B cell (primary cell): ENCODE measurements at regions not wholly inside any gene's neighbourhood (a gene's known extent, or its start where the extent isn't known, plus 50 kb on each side); places are given as distances from the start of the nearest gene placed in this dataset.

ENCODE experiments used
- ATAC-seq: fragments of 200-7000 bp; cut with Tn5 transposase; one replicate; pipeline ENCODE4 v1.10.0; 2021; ENCODE audit warnings: low read depth, mild to moderate bottlenecking, moderate number of reproducible peaks, moderate library complexity
- CTCF ChIA-PET: fragments of 350-600 bp; sonication (Branson Sonifier 250); formaldehyde crosslinking; loops from one replicate; lab custom pipeline; 2021; ENCODE audit warnings: antibody characterized with exemption, inconsistent platforms; lab: Charles Lee
- POLR2A ChIA-PET: fragments of 350-600 bp; sonication (Branson Sonifier 250); formaldehyde crosslinking; loops from one replicate; lab custom pipeline; 2021; ENCODE audit warnings: antibody characterized with exemption; lab: Charles Lee
- DNase-seq: peaks from one replicate; pipeline ENCODE4 v3.0.0; 2013
- H2AFZ ChIP-seq: 2 replicates; pipeline ENCODE4 v1.6.1; 2012; ENCODE audit warnings: mild to moderate bottlenecking, low read depth, low read length; ENCODE audit not compliant: insufficient read depth, poor library complexity, severe bottlenecking
- H3K27ac ChIP-seq, 2 donors: 1 replicate in 1 of 2; 2 replicates in 1 of 2; pipeline ENCODE4 v1.5.1; 2012 to 2013; ENCODE audit warnings: low read length in 2 of 2, mild to moderate bottlenecking in 2 of 2, moderate library complexity in 1 of 2
- H3K27me3 ChIP-seq, 4 experiments: fragments of 200-600 bp in 1 of 4; sonication (generic) in 1 of 4; replicated peaks in 1 of 4; 1 replicate in 2 of 4; 2 replicates in 2 of 4; pipeline versions ENCODE4 v1.6.1 to v1.7.0; 2013 to 2016; ENCODE audit warnings: low read length in 3 of 4, mild to moderate bottlenecking in 2 of 4, mixed read lengths in 1 of 4, moderate library complexity in 1 of 4; ENCODE audit not compliant: insufficient read depth in 4 of 4, control insufficient read depth in 3 of 4; ENCODE audit errors: control extremely low read depth in 1 of 4
- H3K36me3 ChIP-seq, 2 experiments: replicated peaks in 1 of 2; 1 replicate in 1 of 2; 2 replicates in 1 of 2; pipeline versions ENCODE4 v1.6.1 to v1.7.1; 2013; ENCODE audit warnings: low read length in 1 of 2; ENCODE audit not compliant: insufficient read depth in 2 of 2, control insufficient read depth in 1 of 2; ENCODE audit errors: control extremely low read depth in 1 of 2, extremely low read depth in 1 of 2
- H3K4me1 ChIP-seq, 2 donors: fragments of 200-600 bp in 1 of 2; sonication (generic) in 1 of 2; 1 replicate in 1 of 2; 2 replicates in 1 of 2; pipeline versions ENCODE4 v1.5.1 to v1.6.1; 2013 to 2017; ENCODE audit warnings: low read length in 2 of 2; ENCODE audit not compliant: control insufficient read depth in 2 of 2, insufficient read depth in 2 of 2
- H3K4me2 ChIP-seq: replicated peaks from 2 replicates; pipeline ENCODE3; 2012; ENCODE audit warnings: mild to moderate bottlenecking, low read depth, low read length; ENCODE audit not compliant: poor library complexity, severe bottlenecking
- H3K4me3 ChIP-seq, 5 experiments: fragments of 200-600 bp in 1 of 5; sonication (generic) in 1 of 5; 1 replicate in 3 of 5; 2 replicates in 2 of 5; pipeline versions ENCODE4 v1.5.1 to v1.7.0; 2011 to 2016; ENCODE audit warnings: low read length in 4 of 5, mild to moderate bottlenecking in 4 of 5, low read depth in 2 of 5, control low read depth in 1 of 5, moderate library complexity in 1 of 5; ENCODE audit not compliant: insufficient read depth in 1 of 5; ENCODE audit errors: control extremely low read depth in 1 of 5, extremely low read depth in 1 of 5
- H3K79me2 ChIP-seq: fragments of 200-600 bp; sonication (generic); one replicate; pipeline ENCODE4 v1.6.0; 2016; ENCODE audit warnings: low read length; ENCODE audit not compliant: control insufficient read depth, insufficient read depth
- H3K9ac ChIP-seq: fragments of 200-600 bp; sonication (generic); 2 replicates; pipeline ENCODE4 v1.6.1; 2017; ENCODE audit warnings: mild to moderate bottlenecking, low read length, moderate library complexity
- H3K9me3 ChIP-seq, 3 donors: one replicate each; pipeline versions ENCODE4 v1.6.1 to v1.7.1; 2013; ENCODE audit warnings: low read length in 2 of 3; ENCODE audit not compliant: control insufficient read depth in 2 of 3, insufficient read depth in 1 of 3; ENCODE audit errors: control extremely low read depth in 1 of 3
- H4K20me1 ChIP-seq: 2 replicates; pipeline ENCODE4 v1.6.0; 2012; ENCODE audit warnings: mild to moderate bottlenecking, low read length; ENCODE audit not compliant: insufficient read depth, control insufficient read depth, poor library complexity, severe bottlenecking
- H3K27ac Mint-ChIP-seq: one replicate; pipeline ENCODE4 v1.8.0; 2021; ENCODE audit warnings: mixed read lengths
- H3K27me3 Mint-ChIP-seq: one replicate; pipeline ENCODE4 v1.8.0; 2021; ENCODE audit warnings: mixed read lengths
- H3K4me1 Mint-ChIP-seq: one replicate; pipeline ENCODE4 v1.8.0; 2021; ENCODE audit warnings: mixed read lengths
- H3K4me3 Mint-ChIP-seq: one replicate; pipeline ENCODE4 v1.8.0; 2021; ENCODE audit warnings: mixed read lengths
- H3K9me3 Mint-ChIP-seq: one replicate; pipeline ENCODE4 v1.8.0; 2022; ENCODE audit warnings: mixed read lengths; ENCODE audit not compliant: insufficient read depth
- CTCF ChIP-seq: fragments of 200-600 bp; IDR thresholded peaks from one replicate; pipeline ENCODE4 v1.8.0; 2022; ENCODE audit warnings: antibody characterized with exemption, mild to moderate bottlenecking
- EZH2 ChIP-seq: IDR thresholded peaks from 2 replicates; pipeline ENCODE4 v1.6.1; 2012; ENCODE audit warnings: borderline replicate concordance, low read depth, mild to moderate bottlenecking, moderate library complexity, low read length; ENCODE audit not compliant: insufficient read depth, poor library complexity, severe bottlenecking
- WGBS: methylation state at CpG from one replicate; pipeline ENCODE4 v1.1.5; 2013; ENCODE audit warnings: missing lambda C conversion rate; ENCODE audit not compliant: insufficient coverage; 5-methylcytosine and 5-hydroxymethylcytosine counted together
- intact Hi-C: fragments of 100-400 bp; cut with micrococcal nuclease; formaldehyde crosslinking; loops from one replicate; pipeline ENCODE4 v1.10.0; 2022

GRCh38 chr12:107264667-107265066, 171.3 kb upstream of the CRY1 start:
- H3K4me3 ChIP-seq = no peak overlapping the region
- no peak for TF ChIP-seq EZH2
- H2AFZ ChIP-seq = no peak overlapping the region
- no peaks in the 10 kb centered on the region for H3K4me1 ChIP-seq
- Mint-ChIP-seq H3K4me1 (no peaks in the 10 kb centered on the region), H3K27me3 (peaks cover 4% of the 10 kb centered on the region), H3K9me3 (peaks cover 5% of the 10 kb centered on the region), H3K27ac (no peak overlapping the region), H3K4me3 (no peak overlapping the region)
- H3K4me2 ChIP-seq = no peak overlapping the region
- H3K36me3 ChIP-seq = no peaks in the 10 kb centered on the region
- ATAC-seq = no peak
- ChIA-PET CTCF (no interaction called here), POLR2A (no interaction called here)
- H3K27me3 ChIP-seq = peaks cover 0 to 2% (median 0%) of the 10 kb centered on the region in 4 experiments
- H4K20me1 ChIP-seq = no peaks in the 10 kb centered on the region
- peaks cover 0 to 5% (median 2%) of the 10 kb centered on the region in 3 donors for H3K9me3 ChIP-seq
- 83% methylated on average over 1 of the region's 7 CpGs for WGBS
- no peak for DNase-seq
- intact Hi-C loops = no loop called here
- H3K9ac ChIP-seq = no peak overlapping the region
- H3K79me2 ChIP-seq = no peaks in the 10 kb centered on the region
- no peak overlapping the region for H3K27ac ChIP-seq

- H3K9me3 Mint-ChIP-seq = peaks cover 5% of the 10 kb centered on the region
- H3K27me3 ChIP-seq = no peaks in the 10 kb centered on the region
- no peaks in the 10 kb centered on the region for H3K4me1 ChIP-seq
- intact Hi-C loops = no loop called here
- DNase-seq (no peak), ATAC-seq (no peak)
- 75% methylated on average over 1 of the region's 1 CpG for WGBS
- H3K9ac ChIP-seq = no peak overlapping the region
- H3K79me2 ChIP-seq = no peaks in the 10 kb centered on the region
- ChIA-PET POLR2A (no interaction called here), CTCF (interaction anchor here (0.5 to 1.5 kb wide), 2 partner anchors 9 to 191 kb away, joined by 3 read pairs; no protein-coding TSS in a partner anchor)
- peaks cover 4% of the 10 kb centered on the region for H3K27me3 Mint-ChIP-seq
- H3K27ac ChIP-seq = no peak overlapping the region
- TF ChIP-seq EZH2 = no peak
- no peak for TF ChIP-seq CTCF
- no peak overlapping the region for H2AFZ ChIP-seq
- H4K20me1 ChIP-seq = no peaks in the 10 kb centered on the region
- H3K27ac Mint-ChIP-seq = no peak overlapping the region
- no peaks in the 10 kb centered on the region for H3K4me1 Mint-ChIP-seq
- peaks cover 0 to 5% (median 2%) of the 10 kb centered on the region in 3 donors for H3K9me3 ChIP-seq
- H3K4me3 ChIP-seq = no peak overlapping the region
- H3K36me3 ChIP-seq = no peaks in the 10 kb centered on the region
- no peak overlapping the region for H3K4me2 ChIP-seq
- H3K4me3 Mint-ChIP-seq = no peak overlapping the region
These were observed 174.3 kb upstream of the CRY1 start for GRCh38 chr12:107267604-107268003.
